SU-DHL-6 (cell line): ENCODE measurements at regions not wholly inside any gene's neighbourhood (a gene's known extent, or its start where the extent isn't known, plus 50 kb on each side); places are given as distances from the start of the nearest gene placed in this dataset.

ENCODE experiments used
- H2AFZ ChIP-seq: fragments of 200-600 bp; sonication (generic); 2 replicates; pipeline ENCODE4 v1.6.1; 2014; ENCODE audit warnings: low read depth, mild to moderate bottlenecking, moderate library complexity, mixed read lengths, antibody characterized with exemption, low read length; ENCODE audit not compliant: severe bottlenecking
- H3F3A ChIP-seq: fragments of 200-600 bp; shearing (Covaris generic); 2 replicates; pipeline ENCODE4 v1.6.0; 2016; ENCODE audit warnings: antibody characterized with exemption, mild to moderate bottlenecking; ENCODE audit not compliant: insufficient read depth
- H3K27ac ChIP-seq: fragments of 200-600 bp; sonication (generic); 2 replicates; pipeline ENCODE4 v1.5.1; 2016; ENCODE audit warnings: low read depth, mild to moderate bottlenecking, low read length, moderate library complexity, mixed read lengths
- H3K27me3 ChIP-seq: fragments of 200-600 bp; sonication (generic), shearing (Covaris generic); 2 replicates; pipeline ENCODE4 v1.6.0; 2014; ENCODE audit warnings: mild to moderate bottlenecking, low read length
- H3K36me3 ChIP-seq: fragments of 200-600 bp; sonication (generic); 2 replicates; pipeline ENCODE4 v1.6.1; 2014; ENCODE audit warnings: mild to moderate bottlenecking, low read length, mixed read lengths
- H3K4me2 ChIP-seq: fragments of 300-600, 200-600 bp; shearing (Covaris generic), sonication (generic); 2 replicates; pipeline ENCODE4 v1.6.0; 2014; ENCODE audit warnings: low read length, low read depth, mild to moderate bottlenecking; ENCODE audit not compliant: poor library complexity, severe bottlenecking
- H3K4me3 ChIP-seq: fragments of 200-600 bp; sonication (generic); 2 replicates; pipeline ENCODE4 v1.5.1; 2014; ENCODE audit warnings: antibody characterized with exemption, low read length, mild to moderate bottlenecking, mixed read lengths; ENCODE audit not compliant: insufficient read depth, poor library complexity, severe bottlenecking
- H3K79me2 ChIP-seq: fragments of 200-600 bp; sonication (generic); 2 replicates; pipeline ENCODE4 v1.6.1; 2014; ENCODE audit warnings: mild to moderate bottlenecking, low read length, moderate library complexity; ENCODE audit not compliant: insufficient read depth
- H3K9ac ChIP-seq: fragments of 200-600 bp; sonication (generic); 2 replicates; pipeline ENCODE4 v1.7.0; 2014; ENCODE audit warnings: mild to moderate bottlenecking, low read length
- H3K9me2 ChIP-seq: fragments of 200-600 bp; sonication (generic); replicated peaks from 2 replicates; pipeline ENCODE4 v1.6.1; 2014; ENCODE audit warnings: low read length; ENCODE audit not compliant: insufficient read depth
- H3K9me3 ChIP-seq: fragments of 200-600 bp; sonication (generic); 2 replicates; pipeline ENCODE4 v1.6.1; 2014; ENCODE audit warnings: low read length, mixed read lengths; ENCODE audit not compliant: insufficient read depth
- H4K20me1 ChIP-seq: fragments of 200-600 bp; sonication (generic); 2 replicates; pipeline ENCODE4 v1.6.1; 2014; ENCODE audit warnings: low read depth, mild to moderate bottlenecking, antibody characterized with exemption, low read length, moderate library complexity, mixed read lengths
- CTCF ChIP-seq: fragments of 200-600 bp; sonication (generic); IDR thresholded peaks from one replicate; pipeline ENCODE4 v1.5.1; 2017; ENCODE audit warnings: antibody characterized with exemption, mild to moderate bottlenecking, low read length, moderate library complexity; ENCODE audit not compliant: insufficient read depth, poor library complexity, severe bottlenecking
- EZH2phosphoT487 ChIP-seq: fragments of 200-600 bp; sonication (generic), shearing (Covaris generic); conservative IDR thresholded peaks from 2 replicates; pipeline ENCODE4 v1.6.1; 2018; ENCODE audit warnings: mild to moderate bottlenecking, antibody characterized with exemption, low read length, moderate library complexity, mixed read lengths

- Histone ChIP-seq H3K36me3 (no peaks in the 10 kb centered on the region), H3K9ac (no peak overlapping the region), H3K9me2 (no peaks in the 10 kb centered on the region), H3K4me3 (no peak overlapping the region), H3K79me2 (no peaks in the 10 kb centered on the region), H2AFZ (no peak overlapping the region), H3F3A (no peaks in the 10 kb centered on the region), H3K4me2 (no peak overlapping the region), H3K9me3 (no peaks in the 10 kb centered on the region), H3K27ac (no peak overlapping the region), H3K27me3 (no peaks in the 10 kb centered on the region), H4K20me1 (no peaks in the 10 kb centered on the region)
- TF ChIP-seq EZH2phosphoT487 (no peak), CTCF (no peak)
Observed at GRCh38 chr2:125721072-125721721, 934.8 kb upstream of the GYPC start.

GRCh38 chr2:125730921-125731320, 925.0 kb upstream of the GYPC start:
- TF ChIP-seq EZH2phosphoT487 (no peak), CTCF (no peak)
- no peaks in the 10 kb centered on the region for H4K20me1 ChIP-seq
- no peaks in the 10 kb centered on the region for H3K9me3 ChIP-seq
- H3K27ac ChIP-seq, result no peak overlapping the region
- no peaks in the 10 kb centered on the region for H3K27me3 ChIP-seq
- no peak overlapping the region for H3K4me3 ChIP-seq
- H2AFZ ChIP-seq, result no peak overlapping the region
- no peaks in the 10 kb centered on the region for H3K79me2 ChIP-seq
- no peaks in the 10 kb centered on the region for H3K9me2 ChIP-seq
- no peak overlapping the region for H3K4me2 ChIP-seq
- H3K9ac ChIP-seq, result no peak overlapping the region
- H3F3A ChIP-seq, result no peaks in the 10 kb centered on the region
- no peaks in the 10 kb centered on the region for H3K36me3 ChIP-seq

- Histone ChIP-seq H3K4me3 (no peak overlapping the region), H2AFZ (no peak overlapping the region), H3K79me2 (no peaks in the 10 kb centered on the region), H3K27ac (no peak overlapping the region), H3K36me3 (no peaks in the 10 kb centered on the region), H3K27me3 (no peaks in the 10 kb centered on the region), H3K9ac (no peak overlapping the region), H3F3A (no peaks in the 10 kb centered on the region), H3K9me3 (no peaks in the 10 kb centered on the region), H3K9me2 (no peaks in the 10 kb centered on the region), H3K4me2 (no peak overlapping the region), H4K20me1 (no peaks in the 10 kb centered on the region)
- no peak for TF ChIP-seq CTCF
- no peak for TF ChIP-seq EZH2phosphoT487
Observed at GRCh38 chr2:125736306-125736705, 919.7 kb upstream of the GYPC start.
